ENCODE measurements at regions not wholly inside any gene's neighbourhood (a gene's known extent, or its start where the extent isn't known, plus 50 kb on each side); places are given as distances from the start of the nearest gene placed in this dataset.

- H3K4me1 Mint-ChIP-seq: no peaks in the 10 kb centered on the region
- POLR2A ChIA-PET: no interaction called here
- CTCF ChIA-PET: no interaction called here
- intact Hi-C loops (cut with micrococcal nuclease): no loop called here
- DNase-seq (no peak), ATAC-seq (no peak)
- Histone ChIP-seq H3K36me3 (ENCODE audit: control insufficient read depth in 2 of 3, insufficient read depth in 3 of 3, low read length in 3 of 3) (no peaks in the 10 kb centered on the region), H3K4me3 (ENCODE audit: low read length) (no peak overlapping the region), H3K27ac (ENCODE audit: low read depth, low read length) (no peak overlapping the region), H3K9me3 (ENCODE audit: control insufficient read depth in 2 of 3, low read length in 3 of 3) (no peaks in the 10 kb centered on the region), H3K4me1 (ENCODE audit: control insufficient read depth in 2 of 2, insufficient read depth in 2 of 2, low read length in 2 of 2) (no peaks in the 10 kb centered on the region), H3K27me3 (ENCODE audit: control insufficient read depth in 2 of 2, insufficient read depth in 2 of 2, low read length in 2 of 2) (no peaks in the 10 kb centered on the region)
- H3K27ac Mint-ChIP-seq: no peak overlapping the region
- H3K4me3 Mint-ChIP-seq: no peak overlapping the region
- no peaks in the 10 kb centered on the region for H3K36me3 Mint-ChIP-seq
- H3K9me3 Mint-ChIP-seq: no peaks in the 10 kb centered on the region
- no peaks in the 10 kb centered on the region for H3K27me3 Mint-ChIP-seq
Measured at GRCh38 chr3:109923431-109923830, 586.1 kb upstream of the DPPA4 start.

GRCh38 chr3:109924196-109924595, 586.9 kb upstream of the DPPA4 start:
- no peaks in the 10 kb centered on the region for H3K4me1 Mint-ChIP-seq
- H3K36me3 Mint-ChIP-seq: no peaks in the 10 kb centered on the region
- ChIA-PET CTCF (no interaction called here), POLR2A (no interaction called here)
- H3K27me3 Mint-ChIP-seq: no peaks in the 10 kb centered on the region
- Histone ChIP-seq H3K4me1 (ENCODE audit: control insufficient read depth in 2 of 2, insufficient read depth in 2 of 2, low read length in 2 of 2) (no peaks in the 10 kb centered on the region), H3K4me3 (ENCODE audit: low read length) (no peak overlapping the region), H3K27me3 (ENCODE audit: control insufficient read depth in 2 of 2, insufficient read depth in 2 of 2, low read length in 2 of 2) (no peaks in the 10 kb centered on the region), H3K9me3 (ENCODE audit: control insufficient read depth in 2 of 3, low read length in 3 of 3) (no peaks in the 10 kb centered on the region), H3K36me3 (ENCODE audit: control insufficient read depth in 2 of 3, insufficient read depth in 3 of 3, low read length in 3 of 3) (no peaks in the 10 kb centered on the region), H3K27ac (ENCODE audit: low read depth, low read length) (no peak overlapping the region)
- DNase-seq: no peak
- no peak overlapping the region for H3K4me3 Mint-ChIP-seq
- intact Hi-C loops (cut with micrococcal nuclease): no loop called here
- no peaks in the 10 kb centered on the region for H3K9me3 Mint-ChIP-seq
- no peak overlapping the region for H3K27ac Mint-ChIP-seq
- ATAC-seq: no peak

- H3K27me3 ChIP-seq (ENCODE audit: control insufficient read depth in 2 of 2, insufficient read depth in 2 of 2, low read length in 2 of 2): no peaks in the 10 kb centered on the region
- POLR2A ChIA-PET: no interaction called here
Measured at GRCh38 chr3:109926376-109926775, 589.0 kb upstream of the DPPA4 start.

GRCh38 chr3:109927161-109927560, 589.8 kb upstream of the DPPA4 start:
- no peaks in the 10 kb centered on the region for H3K9me3 Mint-ChIP-seq
- H3K4me1 Mint-ChIP-seq: no peaks in the 10 kb centered on the region
- CTCF ChIA-PET: no interaction called here
- H3K27me3 Mint-ChIP-seq: peaks cover 0 to 2% (median 0%) of the 10 kb centered on the region in 5 donors
- intact Hi-C loops (cut with micrococcal nuclease): no loop called here
- Histone ChIP-seq H3K4me1 (ENCODE audit: control insufficient read depth in 2 of 2, insufficient read depth in 2 of 2, low read length in 2 of 2) (no peaks in the 10 kb centered on the region), H3K27me3 (ENCODE audit: control insufficient read depth in 2 of 2, insufficient read depth in 2 of 2, low read length in 2 of 2) (no peaks in the 10 kb centered on the region), H3K4me3 (ENCODE audit: low read length) (no peak overlapping the region), H3K9me3 (ENCODE audit: control insufficient read depth in 2 of 3, low read length in 3 of 3) (no peaks in the 10 kb centered on the region), H3K27ac (ENCODE audit: low read depth, low read length) (no peak overlapping the region), H3K36me3 (ENCODE audit: control insufficient read depth in 2 of 3, insufficient read depth in 3 of 3, low read length in 3 of 3) (no peaks in the 10 kb centered on the region)
- no peak for ATAC-seq
- POLR2A ChIA-PET: interaction anchor here (0.5 kb wide), 1 partner anchor 21 kb away, joined by 3 read pairs; no protein-coding TSS in a partner anchor
- no peak overlapping the region for H3K4me3 Mint-ChIP-seq
- DNase-seq: no peak
- no peaks in the 10 kb centered on the region for H3K36me3 Mint-ChIP-seq
- H3K27ac Mint-ChIP-seq: no peak overlapping the region

More at GRCh38 chr3:109926376-109926775, 589.0 kb upstream of the DPPA4 start:
- Mint-ChIP-seq H3K27me3 (peaks cover 0 to 2% (median 0%) of the 10 kb centered on the region in 5 donors), H3K27ac (no peak overlapping the region), H3K4me3 (no peak overlapping the region), H3K9me3 (no peaks in the 10 kb centered on the region), H3K4me1 (no peaks in the 10 kb centered on the region), H3K36me3 (no peaks in the 10 kb centered on the region)
- DNase-seq (no peak), ATAC-seq (no peak)
- intact Hi-C loops (cut with micrococcal nuclease): no loop called here
- H3K27ac ChIP-seq (ENCODE audit: low read depth, low read length): no peak overlapping the region
- CTCF ChIA-PET: no interaction called here
- no peak overlapping the region for H3K4me3 ChIP-seq (ENCODE audit: low read length)
- H3K4me1 ChIP-seq (ENCODE audit: control insufficient read depth in 2 of 2, insufficient read depth in 2 of 2, low read length in 2 of 2): no peaks in the 10 kb centered on the region
- no peaks in the 10 kb centered on the region for H3K9me3 ChIP-seq (ENCODE audit: control insufficient read depth in 2 of 3, low read length in 3 of 3)
- H3K36me3 ChIP-seq (ENCODE audit: control insufficient read depth in 2 of 3, insufficient read depth in 3 of 3, low read length in 3 of 3): no peaks in the 10 kb centered on the region

GRCh38 chr3:109927726-109928125, 590.4 kb upstream of the DPPA4 start:
- Mint-ChIP-seq H3K36me3 (no peaks in the 10 kb centered on the region), H3K4me1 (no peaks in the 10 kb centered on the region), H3K27ac (no peak overlapping the region), H3K27me3 (peaks cover 0 to 2% (median 0%) of the 10 kb centered on the region in 5 donors), H3K9me3 (no peaks in the 10 kb centered on the region), H3K4me3 (no peak overlapping the region)
- CTCF ChIA-PET: no interaction called here
- H3K9me3 ChIP-seq (ENCODE audit: control insufficient read depth in 2 of 3, low read length in 3 of 3): no peaks in the 10 kb centered on the region
- no peaks in the 10 kb centered on the region for H3K27me3 ChIP-seq (ENCODE audit: control insufficient read depth in 2 of 2, insufficient read depth in 2 of 2, low read length in 2 of 2)
- ATAC-seq (no peak), DNase-seq (no peak)
- H3K27ac ChIP-seq (ENCODE audit: low read depth, low read length): no peak overlapping the region
- intact Hi-C loops (cut with micrococcal nuclease): no loop called here
- H3K36me3 ChIP-seq (ENCODE audit: control insufficient read depth in 2 of 3, insufficient read depth in 3 of 3, low read length in 3 of 3): no peaks in the 10 kb centered on the region
- no peaks in the 10 kb centered on the region for H3K4me1 ChIP-seq (ENCODE audit: control insufficient read depth in 2 of 2, insufficient read depth in 2 of 2, low read length in 2 of 2)
- H3K4me3 ChIP-seq (ENCODE audit: low read length): no peak overlapping the region
- POLR2A ChIA-PET: no interaction called here

- Histone ChIP-seq H3K36me3 (ENCODE audit: control insufficient read depth in 2 of 3, insufficient read depth in 3 of 3, low read length in 3 of 3) (no peaks in the 10 kb centered on the region), H3K27me3 (ENCODE audit: control insufficient read depth in 2 of 2, insufficient read depth in 2 of 2, low read length in 2 of 2) (no peaks in the 10 kb centered on the region), H3K27ac (ENCODE audit: low read depth, low read length) (no peak overlapping the region), H3K4me3 (ENCODE audit: low read length) (no peak overlapping the region), H3K9me3 (ENCODE audit: control insufficient read depth in 2 of 3, low read length in 3 of 3) (no peaks in the 10 kb centered on the region), H3K4me1 (ENCODE audit: control insufficient read depth in 2 of 2, insufficient read depth in 2 of 2, low read length in 2 of 2) (no peaks in the 10 kb centered on the region)
- POLR2A ChIA-PET: no interaction called here
- H3K27me3 Mint-ChIP-seq: peaks cover 0 to 2% (median 0%) of the 10 kb centered on the region in 5 donors
- no peaks in the 10 kb centered on the region for H3K36me3 Mint-ChIP-seq
- intact Hi-C loops (cut with micrococcal nuclease): no loop called here
- H3K27ac Mint-ChIP-seq: no peak overlapping the region
- DNase-seq (no peak), ATAC-seq (no peak)
- CTCF ChIA-PET: no interaction called here
- H3K4me1 Mint-ChIP-seq: no peaks in the 10 kb centered on the region
- H3K4me3 Mint-ChIP-seq: no peak overlapping the region
- H3K9me3 Mint-ChIP-seq: no peaks in the 10 kb centered on the region
Measured at GRCh38 chr3:109930582-109930981, 593.2 kb upstream of the DPPA4 start.

GRCh38 chr3:109933576-109933975, 596.2 kb upstream of the DPPA4 start:
- ATAC-seq: no peak
- Histone ChIP-seq H3K27ac (ENCODE audit: low read depth, low read length) (no peak overlapping the region), H3K36me3 (ENCODE audit: control insufficient read depth in 2 of 3, insufficient read depth in 3 of 3, low read length in 3 of 3) (no peaks in the 10 kb centered on the region), H3K4me3 (ENCODE audit: low read length) (no peak overlapping the region), H3K9me3 (ENCODE audit: control insufficient read depth in 2 of 3, low read length in 3 of 3) (no peaks in the 10 kb centered on the region), H3K27me3 (ENCODE audit: control insufficient read depth in 2 of 2, insufficient read depth in 2 of 2, low read length in 2 of 2) (no peaks in the 10 kb centered on the region), H3K4me1 (ENCODE audit: control insufficient read depth in 2 of 2, insufficient read depth in 2 of 2, low read length in 2 of 2) (no peaks in the 10 kb centered on the region)
- POLR2A ChIA-PET: no interaction called here
- Mint-ChIP-seq H3K4me3 (no peak overlapping the region), H3K27me3 (peaks cover 0 to 4% (median 0%) of the 10 kb centered on the region in 5 donors), H3K4me1 (no peaks in the 10 kb centered on the region), H3K36me3 (no peaks in the 10 kb centered on the region), H3K9me3 (no peaks in the 10 kb centered on the region), H3K27ac (no peak overlapping the region)
- CTCF ChIA-PET: no interaction called here
- DNase-seq: no peak
- intact Hi-C loops (cut with micrococcal nuclease): no loop called here

All from naive thymus-derived CD4-positive, alpha-beta T cell (primary cell).